Immature natural killer cell (primary cell): ENCODE measurements at regions not wholly inside any gene's neighbourhood (a gene's known extent, or its start where the extent isn't known, plus 50 kb on each side); places are given as distances from the start of the nearest gene placed in this dataset.

Experiments used
- DNase-seq, 3 donors: peaks; one replicate each; pipeline ENCODE4 v3.0.0; 2022; ENCODE audit warnings: mixed read lengths in 1 of 3
- H3K27ac Mint-ChIP-seq, 6 donors: one replicate each; pipeline ENCODE4 v1.8.0; 2020; ENCODE audit warnings: mixed read lengths in 6 of 6, mild to moderate bottlenecking in 5 of 6, inconsistent platforms in 4 of 6, moderate library complexity in 3 of 6
- H3K27me3 Mint-ChIP-seq, 3 donors: one replicate each; pipeline ENCODE4 v1.8.0; 2020 to 2021; ENCODE audit warnings: low read depth in 3 of 3, mild to moderate bottlenecking in 3 of 3, mixed read lengths in 3 of 3, moderate library complexity in 3 of 3, inconsistent platforms in 1 of 3
- H3K36me3 Mint-ChIP-seq, 3 donors: one replicate each; pipeline ENCODE4 v1.8.0; 2020; ENCODE audit warnings: mixed read lengths in 3 of 3, inconsistent platforms in 2 of 3, mild to moderate bottlenecking in 2 of 3
- H3K4me1 Mint-ChIP-seq, 2 donors: one replicate each; pipeline ENCODE4 v1.8.0; 2020; ENCODE audit warnings: inconsistent platforms in 2 of 2, mild to moderate bottlenecking in 2 of 2, mixed read lengths in 2 of 2, moderate library complexity in 1 of 2
- H3K4me3 Mint-ChIP-seq, 5 donors: one replicate each; pipeline ENCODE4 v1.8.0; 2020; ENCODE audit warnings: mild to moderate bottlenecking in 5 of 5, mixed read lengths in 5 of 5, inconsistent platforms in 3 of 5, moderate library complexity in 3 of 5
- H3K9me3 Mint-ChIP-seq, 6 donors: one replicate each; pipeline ENCODE4 v1.8.0; 2020; ENCODE audit warnings: mild to moderate bottlenecking in 6 of 6, mixed read lengths in 6 of 6, inconsistent platforms in 4 of 6, moderate library complexity in 3 of 6

GRCh38 chr1:82454431-82454830 lies 653.7 kb downstream of the ADGRL2 start:
- Mint-ChIP-seq H3K9me3 (peaks cover 4 to 49% (median 20%) of the 10 kb centered on the region in 6 donors), H3K4me3 (no peak overlapping the region), H3K4me1 (peaks cover 25 to 39% of the 10 kb centered on the region in 2 donors), H3K36me3 (peaks cover 0 to 10% (median 0%) of the 10 kb centered on the region in 3 donors), H3K27ac (no peak overlapping the region), H3K27me3 (peaks cover 0 to 3% (median 0%) of the 10 kb centered on the region in 3 donors)
- DNase-seq: no peak

- peaks cover 0 to 10% (median 0%) of the 10 kb centered on the region in 3 donors for H3K36me3 Mint-ChIP-seq
- H3K27ac Mint-ChIP-seq: no peak overlapping the region
These were observed 652.9 kb downstream of the ADGRL2 start for GRCh38 chr1:82453511-82454185.

GRCh38 chr1:82452096-82452495 lies 651.4 kb downstream of the ADGRL2 start:
- Mint-ChIP-seq H3K9me3 (peaks cover 14 to 52% (median 25%) of the 10 kb centered on the region in 6 donors), H3K27ac (no peak overlapping the region)

More at GRCh38 chr1:82453511-82454185, 652.9 kb downstream of the ADGRL2 start:
- peaks cover 0 to 3% (median 0%) of the 10 kb centered on the region in 3 donors for H3K27me3 Mint-ChIP-seq
- DNase-seq: no peak
- peaks cover 9 to 47% (median 21%) of the 10 kb centered on the region in 6 donors for H3K9me3 Mint-ChIP-seq
- H3K4me3 Mint-ChIP-seq: no peak overlapping the region
- peaks cover 25 to 39% of the 10 kb centered on the region in 2 donors for H3K4me1 Mint-ChIP-seq

GRCh38 chr1:82451191-82451590 lies 650.5 kb downstream of the ADGRL2 start:
- Mint-ChIP-seq H3K27me3 (peaks cover 0 to 3% (median 0%) of the 10 kb centered on the region in 3 donors), H3K27ac (no peak overlapping the region), H3K4me1 (peaks cover 25 to 32% of the 10 kb centered on the region in 2 donors), H3K4me3 (no peak overlapping the region), H3K36me3 (peaks cover 0 to 10% (median 0%) of the 10 kb centered on the region in 3 donors), H3K9me3 (peaks cover 14 to 53% (median 26%) of the 10 kb centered on the region in 6 donors)
- DNase-seq: no peak

More at GRCh38 chr1:82452096-82452495, 651.4 kb downstream of the ADGRL2 start:
- Mint-ChIP-seq H3K4me3 (no peak overlapping the region), H3K36me3 (peaks cover 0 to 10% (median 0%) of the 10 kb centered on the region in 3 donors), H3K4me1 (peaks cover 25 to 39% of the 10 kb centered on the region in 2 donors), H3K27me3 (peaks cover 0 to 3% (median 0%) of the 10 kb centered on the region in 3 donors)
- no peak for DNase-seq

- peaks cover 0 to 10% (median 0%) of the 10 kb centered on the region in 3 donors for H3K36me3 Mint-ChIP-seq
- H3K4me3 Mint-ChIP-seq: no peak overlapping the region
- H3K27ac Mint-ChIP-seq: no peak overlapping the region
- peaks cover 13 to 16% of the 10 kb centered on the region in 2 donors for H3K4me1 Mint-ChIP-seq
- no peak for DNase-seq
- no peaks in the 10 kb centered on the region for H3K27me3 Mint-ChIP-seq
- peaks cover 14 to 53% (median 28%) of the 10 kb centered on the region in 6 donors for H3K9me3 Mint-ChIP-seq
These were observed 648.8 kb downstream of the ADGRL2 start for GRCh38 chr1:82449506-82450057.

- Mint-ChIP-seq H3K36me3 (peaks cover 0 to 3% (median 0%) of the 10 kb centered on the region in 3 donors), H3K4me3 (no peak overlapping the region), H3K9me3 (peaks cover 12 to 47% (median 20%) of the 10 kb centered on the region in 6 donors), H3K27ac (no peak overlapping the region), H3K27me3 (peaks cover 0 to 2% (median 0%) of the 10 kb centered on the region in 3 donors), H3K4me1 (no peaks in the 10 kb centered on the region)
- no peak for DNase-seq
These were observed 646.2 kb downstream of the ADGRL2 start for GRCh38 chr1:82446955-82447354.

GRCh38 chr1:82446236-82446635 lies 645.5 kb downstream of the ADGRL2 start:
- H3K9me3 Mint-ChIP-seq: peaks cover 9 to 40% (median 14%) of the 10 kb centered on the region in 6 donors
- no peak for DNase-seq
- no peak overlapping the region for H3K4me3 Mint-ChIP-seq
- H3K27ac Mint-ChIP-seq: no peak overlapping the region
- H3K4me1 Mint-ChIP-seq: no peaks in the 10 kb centered on the region
- H3K36me3 Mint-ChIP-seq: no peaks in the 10 kb centered on the region
- peaks cover 0 to 2% (median 0%) of the 10 kb centered on the region in 3 donors for H3K27me3 Mint-ChIP-seq

GRCh38 chr1:82445827-82446226 lies 645.1 kb downstream of the ADGRL2 start:
- no peak overlapping the region for H3K27ac Mint-ChIP-seq
- no peak for DNase-seq
- no peaks in the 10 kb centered on the region for H3K4me1 Mint-ChIP-seq
- H3K4me3 Mint-ChIP-seq: no peak overlapping the region
- no peaks in the 10 kb centered on the region for H3K36me3 Mint-ChIP-seq
- H3K27me3 Mint-ChIP-seq: peaks cover 0 to 2% (median 0%) of the 10 kb centered on the region in 3 donors
- peaks cover 9 to 36% (median 12%) of the 10 kb centered on the region in 6 donors for H3K9me3 Mint-ChIP-seq

GRCh38 chr1:82445132-82445531 lies 644.4 kb downstream of the ADGRL2 start:
- H3K9me3 Mint-ChIP-seq: peaks cover 8 to 32% (median 10%) of the 10 kb centered on the region in 6 donors
- no peak overlapping the region for H3K4me3 Mint-ChIP-seq
- no peak for DNase-seq
- no peaks in the 10 kb centered on the region for H3K4me1 Mint-ChIP-seq
- H3K27me3 Mint-ChIP-seq: peaks cover 0 to 2% (median 0%) of the 10 kb centered on the region in 3 donors
- no peaks in the 10 kb centered on the region for H3K36me3 Mint-ChIP-seq
- no peak overlapping the region for H3K27ac Mint-ChIP-seq

GRCh38 chr1:82441402-82441801 lies 640.7 kb downstream of the ADGRL2 start:
- peaks cover 0 to 27% (median 7%) of the 10 kb centered on the region in 6 donors for H3K9me3 Mint-ChIP-seq
- no peaks in the 10 kb centered on the region for H3K36me3 Mint-ChIP-seq
- peaks cover 0 to 2% (median 0%) of the 10 kb centered on the region in 3 donors for H3K27me3 Mint-ChIP-seq
- no peak for DNase-seq
- no peak overlapping the region for H3K27ac Mint-ChIP-seq
- no peaks in the 10 kb centered on the region for H3K4me1 Mint-ChIP-seq
- H3K4me3 Mint-ChIP-seq: no peak overlapping the region

GRCh38 chr1:82423174-82423815 lies 622.6 kb downstream of the ADGRL2 start:
- H3K36me3 Mint-ChIP-seq: peaks cover 0 to 4% (median 0%) of the 10 kb centered on the region in 3 donors

GRCh38 chr1:82421782-82422181 lies 621.0 kb downstream of the ADGRL2 start:
- Mint-ChIP-seq H3K27me3 (no peaks in the 10 kb centered on the region), H3K4me3 (no peak overlapping the region), H3K4me1 (no peaks in the 10 kb centered on the region), H3K36me3 (no peaks in the 10 kb centered on the region), H3K27ac (no peak overlapping the region), H3K9me3 (peaks cover 0 to 18% (median 5%) of the 10 kb centered on the region in 6 donors)
- no peak for DNase-seq

More at GRCh38 chr1:82423174-82423815, 622.6 kb downstream of the ADGRL2 start:
- Mint-ChIP-seq H3K4me3 (no peak overlapping the region), H3K4me1 (no peaks in the 10 kb centered on the region), H3K27me3 (no peaks in the 10 kb centered on the region), H3K27ac (no peak overlapping the region), H3K9me3 (peaks cover 0 to 33% (median 6%) of the 10 kb centered on the region in 6 donors)
- no peak for DNase-seq

GRCh38 chr1:82420584-82420983 lies 619.9 kb downstream of the ADGRL2 start:
- H3K9me3 Mint-ChIP-seq: peaks cover 0 to 17% (median 5%) of the 10 kb centered on the region in 6 donors
- H3K4me3 Mint-ChIP-seq: no peak overlapping the region
- H3K36me3 Mint-ChIP-seq: no peaks in the 10 kb centered on the region
- no peak for DNase-seq
- no peaks in the 10 kb centered on the region for H3K4me1 Mint-ChIP-seq
- no peak overlapping the region for H3K27ac Mint-ChIP-seq
- peaks cover 0 to 2% (median 0%) of the 10 kb centered on the region in 3 donors for H3K27me3 Mint-ChIP-seq

- H3K36me3 Mint-ChIP-seq: no peaks in the 10 kb centered on the region
- no peak overlapping the region for H3K27ac Mint-ChIP-seq
- H3K4me3 Mint-ChIP-seq: no peak overlapping the region
- no peak for DNase-seq
- H3K9me3 Mint-ChIP-seq: peaks cover 0 to 41% (median 7%) of the 10 kb centered on the region in 6 donors
- peaks cover 0 to 4% (median 0%) of the 10 kb centered on the region in 3 donors for H3K27me3 Mint-ChIP-seq
- H3K4me1 Mint-ChIP-seq: no peaks in the 10 kb centered on the region
These were observed 610.9 kb downstream of the ADGRL2 start for GRCh38 chr1:82411605-82412004.
